Heart left ventricle (tissue), 13 donors: ENCODE measurements at regions not wholly inside any gene's neighbourhood (a gene's known extent, or its start where the extent isn't known, plus 50 kb on each side); places are given as distances from the start of the nearest gene placed in this dataset.

Experiments used
- CTCF ChIP-seq, 12 donors: fragments of 200-600 bp; sonication (generic) in 4 of 12; IDR thresholded peaks; one replicate each; pipeline versions ENCODE4 v1.5.0 to v1.8.0; 2018 to 2022; ENCODE audit warnings: antibody characterized with exemption in 12 of 12, mild to moderate bottlenecking in 5 of 12
- POLR2A ChIP-seq, 2 donors: fragments of 450-650 bp; IDR thresholded peaks; one replicate each; pipeline ENCODE4 v1.6.1; 2017; ENCODE audit warnings: antibody characterized with exemption in 2 of 2, mild to moderate bottlenecking in 2 of 2, moderate library complexity in 2 of 2
- donor health status: ischemic (EF 13 %, LVEDD 7.1; RV severe dilation, severe dysfunction).
- donor health status: DM: no; HTN: yes; CAD: no.
- donor health status: DM: no; HTN: no; CAD: no.
- donor health status: ischemic (EF 25% LVEDD 6.9; RV normal size, moderate dysfunction).
- donor health status: ischemic (EF 25% LVEDD 5.7; RV mildly dilated, moderate dysfunction).
- donor health status: ischemic (EF 35%, LVEDD 5.7; RV mildly dilated, moderate dysfunction).
- donor health status: nonischemic (EF 11% LVEDD 7.7; RV severe dilation, severe dysfunction).
- donor health status: DM: yes; HTN: yes; CAD: no.
- donor health status: PGD.
- donor health status: ischemic (EF 29% LVEDD 5.4; RV normal size, mild dysfunction).
- donor health status: nonischemic (EF 23%, LVEDD 6.1; RV moderate dilation, normal function).

- TF ChIP-seq POLR2A (IDR thresholded peaks at IDR 0.05), result no peak
- TF ChIP-seq CTCF (IDR thresholded peaks at IDR 0.05), result no peak
Observed at GRCh38 chr4:153034681-153035080, 98.6 kb downstream of the FHDC1 start.
